Heart left ventricle (tissue), 13 donors: ENCODE measurements at regions not wholly inside any gene's neighbourhood (a gene's known extent, or its start where the extent isn't known, plus 50 kb on each side); places are given as distances from the start of the nearest gene placed in this dataset.

Experiments used
- POLR2A ChIP-seq, 2 donors: fragments of 450-650 bp; IDR thresholded peaks; one replicate each; pipeline ENCODE4 v1.6.1; 2017; ENCODE audit warnings: antibody characterized with exemption in 2 of 2, mild to moderate bottlenecking in 2 of 2, moderate library complexity in 2 of 2
- TF ChIP-seq, protein P1 (sequence below), 12 donors: fragments of 200-600 bp; sonication (generic) in 4 of 12; IDR thresholded peaks; one replicate each; pipeline versions ENCODE4 v1.5.0 to v1.8.0; 2018 to 2022; ENCODE audit warnings: antibody characterized with exemption in 12 of 12, mild to moderate bottlenecking in 5 of 12
- donor health status: ischemic (EF 13 %, LVEDD 7.1; RV severe dilation, severe dysfunction).
- donor health status: DM: no; HTN: yes; CAD: no.
- donor health status: DM: no; HTN: no; CAD: no.
- donor health status: ischemic (EF 25% LVEDD 6.9; RV normal size, moderate dysfunction).
- donor health status: ischemic (EF 25% LVEDD 5.7; RV mildly dilated, moderate dysfunction).
- donor health status: ischemic (EF 35%, LVEDD 5.7; RV mildly dilated, moderate dysfunction).
- donor health status: nonischemic (EF 11% LVEDD 7.7; RV severe dilation, severe dysfunction).
- donor health status: DM: yes; HTN: yes; CAD: no.
- donor health status: PGD.
- donor health status: ischemic (EF 29% LVEDD 5.4; RV normal size, mild dysfunction).
- donor health status: nonischemic (EF 23%, LVEDD 6.1; RV moderate dilation, normal function).

DNA sequence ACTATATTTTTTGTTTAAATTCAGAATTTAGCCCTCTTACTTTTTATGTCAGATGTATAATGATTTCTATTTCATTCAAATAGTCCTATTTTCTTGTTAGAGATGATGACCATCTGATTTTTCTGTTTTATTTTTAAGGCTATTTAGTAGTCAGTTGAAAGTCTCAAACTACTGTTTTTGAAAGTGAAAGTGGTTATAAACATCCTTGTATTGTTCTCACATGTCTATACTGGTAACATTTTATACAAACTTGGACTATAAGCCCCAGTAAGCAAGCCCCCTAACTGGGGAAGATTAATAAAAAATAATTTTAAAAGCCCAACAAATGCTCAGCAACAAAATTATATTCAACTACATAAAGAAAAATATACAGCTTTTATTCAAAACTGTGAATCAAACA is 271.3 kb upstream of the RGS18 start:
- TF ChIP-seq, protein P1, sequence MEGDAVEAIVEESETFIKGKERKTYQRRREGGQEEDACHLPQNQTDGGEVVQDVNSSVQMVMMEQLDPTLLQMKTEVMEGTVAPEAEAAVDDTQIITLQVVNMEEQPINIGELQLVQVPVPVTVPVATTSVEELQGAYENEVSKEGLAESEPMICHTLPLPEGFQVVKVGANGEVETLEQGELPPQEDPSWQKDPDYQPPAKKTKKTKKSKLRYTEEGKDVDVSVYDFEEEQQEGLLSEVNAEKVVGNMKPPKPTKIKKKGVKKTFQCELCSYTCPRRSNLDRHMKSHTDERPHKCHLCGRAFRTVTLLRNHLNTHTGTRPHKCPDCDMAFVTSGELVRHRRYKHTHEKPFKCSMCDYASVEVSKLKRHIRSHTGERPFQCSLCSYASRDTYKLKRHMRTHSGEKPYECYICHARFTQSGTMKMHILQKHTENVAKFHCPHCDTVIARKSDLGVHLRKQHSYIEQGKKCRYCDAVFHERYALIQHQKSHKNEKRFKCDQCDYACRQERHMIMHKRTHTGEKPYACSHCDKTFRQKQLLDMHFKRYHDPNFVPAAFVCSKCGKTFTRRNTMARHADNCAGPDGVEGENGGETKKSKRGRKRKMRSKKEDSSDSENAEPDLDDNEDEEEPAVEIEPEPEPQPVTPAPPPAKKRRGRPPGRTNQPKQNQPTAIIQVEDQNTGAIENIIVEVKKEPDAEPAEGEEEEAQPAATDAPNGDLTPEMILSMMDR (IDR thresholded peaks at IDR 0.05), result no peak
- no peak for TF ChIP-seq POLR2A (IDR thresholded peaks at IDR 0.05)
